OCI-LY1 (cell line): ENCODE measurements at regions not wholly inside any gene's neighbourhood (a gene's known extent, or its start where the extent isn't known, plus 50 kb on each side); places are given as distances from the start of the nearest gene placed in this dataset.

ENCODE experiments used
- H2AFZ ChIP-seq: fragments of 200-600 bp; sonication (generic), shearing (Covaris generic); 2 replicates; pipeline ENCODE4 v1.6.0; 2014; ENCODE audit warnings: antibody characterized with exemption, mild to moderate bottlenecking, low read length
- H3F3A ChIP-seq: fragments of 200-600 bp; sonication (generic), shearing (Covaris generic); 2 replicates; pipeline ENCODE4 v1.6.0; 2014; ENCODE audit warnings: mild to moderate bottlenecking, antibody characterized with exemption, low read length, moderate library complexity; ENCODE audit not compliant: insufficient read depth
- H3K27ac ChIP-seq: fragments of 200-600 bp; sonication (generic); 2 replicates; pipeline ENCODE4 v1.5.1; 2014; ENCODE audit warnings: low read length, mixed run types, mild to moderate bottlenecking, low read depth; ENCODE audit not compliant: poor library complexity, severe bottlenecking
- H3K27me3 ChIP-seq: fragments of 200-600 bp; sonication (generic); 2 replicates; pipeline ENCODE4 v1.6.0; 2014; ENCODE audit warnings: antibody characterized with exemption, mild to moderate bottlenecking, low read length, moderate library complexity; ENCODE audit not compliant: insufficient read depth
- H3K36me3 ChIP-seq: fragments of 200-600 bp; sonication (generic); 2 replicates; pipeline ENCODE4 v1.6.1; 2014; ENCODE audit warnings: mild to moderate bottlenecking, antibody characterized with exemption, low read length, moderate library complexity, mixed read lengths; ENCODE audit not compliant: insufficient read depth
- H3K4me1 ChIP-seq: fragments of 200-600 bp; sonication (generic); 2 replicates; pipeline ENCODE4 v1.5.1; 2014; ENCODE audit warnings: mild to moderate bottlenecking, low read length, moderate library complexity; ENCODE audit not compliant: insufficient read depth, severe bottlenecking
- H3K4me2 ChIP-seq: fragments of 200-600 bp; sonication (generic), shearing (Covaris generic); 2 replicates; pipeline ENCODE4 v1.6.1; 2014; ENCODE audit warnings: low read length
- H3K4me3 ChIP-seq: fragments of 200-600 bp; sonication (generic); 2 replicates; pipeline ENCODE4 v1.5.1; 2014; ENCODE audit warnings: low read length, low read depth, mild to moderate bottlenecking, mixed read lengths; ENCODE audit not compliant: poor library complexity, severe bottlenecking
- H3K79me2 ChIP-seq: fragments of 200-600 bp; shearing (Covaris generic); 2 replicates; pipeline ENCODE4 v1.6.1; 2016; ENCODE audit warnings: mixed run types, low read length, mixed read lengths; ENCODE audit not compliant: insufficient read depth
- H3K9ac ChIP-seq: fragments of 200-600 bp; sonication (generic), shearing (Covaris generic); 2 replicates; pipeline ENCODE4 v1.6.1; 2014; ENCODE audit warnings: mild to moderate bottlenecking, low read length, mixed read lengths
- H3K9me2 ChIP-seq: fragments of 200-600 bp; sonication (generic), shearing (Covaris generic); 2 replicates; pipeline ENCODE4 v1.6.1; 2014; ENCODE audit warnings: low read depth, mild to moderate bottlenecking, low read length, mixed read lengths
- H3K9me3 ChIP-seq: fragments of 200-600 bp; shearing (Covaris generic); 2 replicates; pipeline ENCODE4 v1.6.1; 2014; ENCODE audit warnings: low read length, mixed read lengths
- H4K20me1 ChIP-seq: fragments of 200-600 bp; sonication (generic), shearing (Covaris generic); 2 replicates; pipeline ENCODE4 v1.6.0; 2016; ENCODE audit warnings: mild to moderate bottlenecking, low read length; ENCODE audit not compliant: insufficient read depth
- EZH2 ChIP-seq: fragments of 200-600 bp; sonication (generic), shearing (Covaris generic); IDR thresholded peaks from 2 replicates; pipeline ENCODE4 v1.8.0; 2017; ENCODE audit warnings: borderline replicate concordance, mixed run types, mild to moderate bottlenecking, antibody characterized with exemption, low read length, moderate library complexity, mixed read lengths
- TF ChIP-seq, protein P1 (sequence below): fragments of 200-600 bp; sonication (generic), shearing (Covaris generic); IDR thresholded peaks from 2 replicates; pipeline ENCODE4 v1.5.1; 2017; ENCODE audit warnings: mild to moderate bottlenecking, antibody characterized with exemption, low read length, moderate library complexity, mixed read lengths

GRCh38 chr2:104026725-104027124 lies 827.2 kb upstream of the POU3F3 start:
- no peak overlapping the region for H3K27ac ChIP-seq
- no peaks in the 10 kb centered on the region for H3K27me3 ChIP-seq
- no peaks in the 10 kb centered on the region for H3K79me2 ChIP-seq
- no peak overlapping the region for H3K4me2 ChIP-seq
- TF ChIP-seq, protein P1, sequence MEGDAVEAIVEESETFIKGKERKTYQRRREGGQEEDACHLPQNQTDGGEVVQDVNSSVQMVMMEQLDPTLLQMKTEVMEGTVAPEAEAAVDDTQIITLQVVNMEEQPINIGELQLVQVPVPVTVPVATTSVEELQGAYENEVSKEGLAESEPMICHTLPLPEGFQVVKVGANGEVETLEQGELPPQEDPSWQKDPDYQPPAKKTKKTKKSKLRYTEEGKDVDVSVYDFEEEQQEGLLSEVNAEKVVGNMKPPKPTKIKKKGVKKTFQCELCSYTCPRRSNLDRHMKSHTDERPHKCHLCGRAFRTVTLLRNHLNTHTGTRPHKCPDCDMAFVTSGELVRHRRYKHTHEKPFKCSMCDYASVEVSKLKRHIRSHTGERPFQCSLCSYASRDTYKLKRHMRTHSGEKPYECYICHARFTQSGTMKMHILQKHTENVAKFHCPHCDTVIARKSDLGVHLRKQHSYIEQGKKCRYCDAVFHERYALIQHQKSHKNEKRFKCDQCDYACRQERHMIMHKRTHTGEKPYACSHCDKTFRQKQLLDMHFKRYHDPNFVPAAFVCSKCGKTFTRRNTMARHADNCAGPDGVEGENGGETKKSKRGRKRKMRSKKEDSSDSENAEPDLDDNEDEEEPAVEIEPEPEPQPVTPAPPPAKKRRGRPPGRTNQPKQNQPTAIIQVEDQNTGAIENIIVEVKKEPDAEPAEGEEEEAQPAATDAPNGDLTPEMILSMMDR: no peak
- no peak for TF ChIP-seq EZH2
- H3K4me3 ChIP-seq: no peak overlapping the region
- H2AFZ ChIP-seq: no peak overlapping the region
- no peaks in the 10 kb centered on the region for H3K9me3 ChIP-seq
- H3K9me2 ChIP-seq: no peaks in the 10 kb centered on the region
- H3K36me3 ChIP-seq: no peaks in the 10 kb centered on the region
- no peaks in the 10 kb centered on the region for H4K20me1 ChIP-seq
- no peak overlapping the region for H3K9ac ChIP-seq
- H3K4me1 ChIP-seq: no peaks in the 10 kb centered on the region
- H3F3A ChIP-seq: no peaks in the 10 kb centered on the region

GRCh38 chr2:104027321-104027720 lies 826.6 kb upstream of the POU3F3 start:
- H3K27me3 ChIP-seq: no peaks in the 10 kb centered on the region
- no peak overlapping the region for H3K27ac ChIP-seq
- no peaks in the 10 kb centered on the region for H3F3A ChIP-seq
- no peak overlapping the region for H3K4me3 ChIP-seq
- H2AFZ ChIP-seq: no peak overlapping the region
- H3K9me3 ChIP-seq: no peaks in the 10 kb centered on the region
- no peak overlapping the region for H3K4me2 ChIP-seq
- TF ChIP-seq, protein P1: no peak
- TF ChIP-seq EZH2: no peak
- no peaks in the 10 kb centered on the region for H3K4me1 ChIP-seq
- no peak overlapping the region for H3K9ac ChIP-seq
- H3K36me3 ChIP-seq: no peaks in the 10 kb centered on the region
- no peaks in the 10 kb centered on the region for H3K79me2 ChIP-seq
- no peaks in the 10 kb centered on the region for H4K20me1 ChIP-seq
- H3K9me2 ChIP-seq: no peaks in the 10 kb centered on the region

DNA sequence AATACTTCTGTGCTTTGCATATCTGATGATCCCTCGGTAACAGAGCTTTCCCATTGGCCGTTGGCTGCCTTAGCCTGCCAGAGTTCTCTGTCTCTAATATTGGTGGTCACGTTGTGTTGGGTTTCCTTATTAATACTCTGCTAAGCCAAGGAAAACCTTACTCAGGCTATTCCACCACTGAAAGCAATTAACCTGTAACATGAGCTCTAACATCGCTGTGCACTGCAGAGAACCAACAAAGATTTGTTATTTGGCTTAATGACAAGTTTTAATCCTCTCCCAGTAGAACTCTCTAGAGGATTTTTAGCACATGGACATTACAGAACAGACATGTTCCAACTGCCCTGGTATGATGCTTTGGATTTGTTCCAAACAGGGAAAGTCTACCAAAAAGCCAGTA lies 825.9 kb upstream of the POU3F3 start:
- Histone ChIP-seq H4K20me1 (no peaks in the 10 kb centered on the region), H3K36me3 (no peaks in the 10 kb centered on the region), H3K4me1 (no peaks in the 10 kb centered on the region), H3F3A (no peaks in the 10 kb centered on the region), H3K9me2 (no peaks in the 10 kb centered on the region), H3K4me3 (no peak overlapping the region), H2AFZ (no peak overlapping the region), H3K4me2 (no peak overlapping the region; the same call in 1 of the 2 replicates), H3K27ac (no peak overlapping the region), H3K79me2 (no peaks in the 10 kb centered on the region), H3K9ac (no peak overlapping the region), H3K27me3 (no peaks in the 10 kb centered on the region), H3K9me3 (no peaks in the 10 kb centered on the region)
- no peak for TF ChIP-seq EZH2
- TF ChIP-seq, protein P1: no peak
